C4-2B (cell line): ENCODE measurements at regions not wholly inside any gene's neighbourhood (a gene's known extent, or its start where the extent isn't known, plus 50 kb on each side); places are given as distances from the start of the nearest gene placed in this dataset.
"Not testable (repeated sequence)": the region's sequence is repeated elsewhere in the genome, so short reads cannot be mapped to it uniquely, and the experiment has no call there.

Source experiments
- ZFX ChIP-seq: fragments of 450-650 bp; IDR thresholded peaks from 2 replicates; pipeline ENCODE4 v1.6.1; 2017
- TF ChIP-seq, protein P1 (sequence below): fragments of 450-650 bp; conservative IDR thresholded peaks from 2 replicates; pipeline ENCODE4 v1.5.1; 2017; ENCODE audit warnings: mild to moderate bottlenecking

DNA sequence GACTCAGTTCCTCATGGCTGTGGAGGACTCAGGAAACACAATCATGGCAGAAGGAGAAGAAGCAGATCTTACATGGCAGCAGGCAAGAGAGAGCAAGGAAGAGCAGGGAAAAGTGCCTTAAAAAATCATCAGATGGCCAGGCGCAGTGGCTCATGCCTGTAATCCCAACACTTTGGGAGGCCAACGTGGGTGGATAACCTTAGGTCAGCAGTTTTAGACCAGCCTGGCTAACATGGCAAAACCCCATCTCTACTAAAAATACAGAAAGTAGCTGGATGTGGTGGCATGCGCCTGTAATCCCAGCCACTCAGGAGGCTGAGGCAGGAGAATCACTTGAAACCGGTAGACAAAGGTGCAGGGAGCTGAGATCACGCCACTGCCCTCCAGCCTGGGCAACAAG lies 664.6 kb downstream of the DTWD2 start:
- TF ChIP-seq, protein P1, sequence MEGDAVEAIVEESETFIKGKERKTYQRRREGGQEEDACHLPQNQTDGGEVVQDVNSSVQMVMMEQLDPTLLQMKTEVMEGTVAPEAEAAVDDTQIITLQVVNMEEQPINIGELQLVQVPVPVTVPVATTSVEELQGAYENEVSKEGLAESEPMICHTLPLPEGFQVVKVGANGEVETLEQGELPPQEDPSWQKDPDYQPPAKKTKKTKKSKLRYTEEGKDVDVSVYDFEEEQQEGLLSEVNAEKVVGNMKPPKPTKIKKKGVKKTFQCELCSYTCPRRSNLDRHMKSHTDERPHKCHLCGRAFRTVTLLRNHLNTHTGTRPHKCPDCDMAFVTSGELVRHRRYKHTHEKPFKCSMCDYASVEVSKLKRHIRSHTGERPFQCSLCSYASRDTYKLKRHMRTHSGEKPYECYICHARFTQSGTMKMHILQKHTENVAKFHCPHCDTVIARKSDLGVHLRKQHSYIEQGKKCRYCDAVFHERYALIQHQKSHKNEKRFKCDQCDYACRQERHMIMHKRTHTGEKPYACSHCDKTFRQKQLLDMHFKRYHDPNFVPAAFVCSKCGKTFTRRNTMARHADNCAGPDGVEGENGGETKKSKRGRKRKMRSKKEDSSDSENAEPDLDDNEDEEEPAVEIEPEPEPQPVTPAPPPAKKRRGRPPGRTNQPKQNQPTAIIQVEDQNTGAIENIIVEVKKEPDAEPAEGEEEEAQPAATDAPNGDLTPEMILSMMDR, result not testable (repeated sequence)
- not testable (repeated sequence) for TF ChIP-seq ZFX
